AG04450 (cell line): ENCODE measurements at regions not wholly inside any gene's neighbourhood (a gene's known extent, or its start where the extent isn't known, plus 50 kb on each side); places are given as distances from the start of the nearest gene placed in this dataset.

Experiments
- CTCF ChIA-PET: fragments of 300-600, 350-600 bp; formaldehyde crosslinking; extraction: SDS; loops from one replicate; lab custom pipeline; 2022; ENCODE audit warnings: antibody characterized with exemption, inconsistent platforms; lab: Charles Lee
- POLR2A ChIA-PET: fragments of 350-600 bp; formaldehyde crosslinking; extraction: SDS; loops from one replicate; lab custom pipeline; 2021; ENCODE audit warnings: antibody characterized with exemption, inconsistent platforms; lab: Yijun Ruan, JAX
- DNase-seq: peaks from one replicate; pipeline ENCODE4 v3.0.0-alpha.2; 2011; ENCODE audit warnings: low read depth, low spot score
- H3K27ac ChIP-seq: one replicate; pipeline ENCODE4 v1.5.1; 2012; ENCODE audit warnings: low read depth, low read length, control low read depth
- H3K27me3 ChIP-seq: one replicate; pipeline ENCODE4 v1.6.0; 2012; ENCODE audit warnings: low read length; ENCODE audit not compliant: control insufficient read depth, insufficient read depth
- H3K4me3 ChIP-seq: 2 replicates; pipeline ENCODE4 v1.5.1; 2011; ENCODE audit warnings: mild to moderate bottlenecking, low read depth, low read length, control low read depth
- H3K9me3 ChIP-seq: 2 replicates; pipeline ENCODE4 v1.5.1; 2012; ENCODE audit warnings: low read length; ENCODE audit not compliant: control insufficient read depth, insufficient read depth
- CTCF ChIP-seq: IDR thresholded peaks from 2 replicates; pipeline ENCODE4 v1.5.1; 2011; ENCODE audit warnings: low read depth, low read length, control low read depth, inconsistent platforms

GRCh38 chr4:181982856-181983255 lies 260.3 kb upstream of the TENM3 start:
- POLR2A ChIA-PET: no interaction called here
- no peak overlapping the region for H3K4me3 ChIP-seq
- no peaks in the 10 kb centered on the region for H3K9me3 ChIP-seq
- CTCF ChIA-PET: no interaction called here
- no peak overlapping the region for H3K27ac ChIP-seq
- H3K27me3 ChIP-seq: no peaks in the 10 kb centered on the region
- no peak for DNase-seq
- no peak for TF ChIP-seq CTCF

GRCh38 chr4:181987392-181987791 lies 255.8 kb upstream of the TENM3 start:
- ChIA-PET CTCF (no interaction called here), POLR2A (no interaction called here)
- H3K4me3 ChIP-seq: no peak overlapping the region
- H3K9me3 ChIP-seq: no peaks in the 10 kb centered on the region
- no peak for TF ChIP-seq CTCF
- no peak for DNase-seq
- H3K27me3 ChIP-seq: no peaks in the 10 kb centered on the region
- H3K27ac ChIP-seq: no peak overlapping the region

GRCh38 chr4:181989071-181989470 lies 254.1 kb upstream of the TENM3 start:
- no peak for DNase-seq
- Histone ChIP-seq H3K27me3 (no peaks in the 10 kb centered on the region), H3K9me3 (no peaks in the 10 kb centered on the region), H3K27ac (no peak overlapping the region), H3K4me3 (no peak overlapping the region)
- ChIA-PET CTCF (no interaction called here), POLR2A (no interaction called here)
- no peak for TF ChIP-seq CTCF

- no peak overlapping the region for H3K27ac ChIP-seq
- no peak for TF ChIP-seq CTCF
- CTCF ChIA-PET: no interaction called here
- DNase-seq: no peak
- POLR2A ChIA-PET: no interaction called here
- H3K9me3 ChIP-seq: no peaks in the 10 kb centered on the region
- no peak overlapping the region for H3K4me3 ChIP-seq
- no peaks in the 10 kb centered on the region for H3K27me3 ChIP-seq
Observed at GRCh38 chr4:181991369-181992108, 251.7 kb upstream of the TENM3 start.

GRCh38 chr4:181998398-181999295 lies 244.6 kb upstream of the TENM3 start:
- H3K4me3 ChIP-seq: no peak overlapping the region
- peak; percentile 34 for TF ChIP-seq CTCF
- no peak overlapping the region for H3K27ac ChIP-seq
- H3K27me3 ChIP-seq: no peaks in the 10 kb centered on the region
- DNase-seq: no peak
- H3K9me3 ChIP-seq: no peaks in the 10 kb centered on the region
- ChIA-PET CTCF (interaction anchor here (1.1 kb wide), 1 partner anchor 807 kb away, joined by 4 read pairs; no protein-coding TSS in a partner anchor), POLR2A (no interaction called here)
